Activated T-helper 2 cell treated with anti-CD3 and anti-CD28 coated beads, Interferon-gamma antibody, Interleukin-2, Interleukin-4, amounts not matched to agents 10 μg/mL and 5 μg/mL and 100 μg/mL, durations not matched to agents 14 hours and 24 hours and 36 hours (primary cell): ENCODE measurements at regions not wholly inside any gene's neighbourhood (a gene's known extent, or its start where the extent isn't known, plus 50 kb on each side); places are given as distances from the start of the nearest gene placed in this dataset.

ENCODE experiments used
- DNase-seq: peaks from one replicate; pipeline ENCODE4 v3.0.0; 2021; ENCODE audit warnings: low spot score
- H3K27ac Mint-ChIP-seq: one replicate; pipeline ENCODE4 v1.8.0; 2021; ENCODE audit warnings: mixed read lengths
- H3K27me3 Mint-ChIP-seq: one replicate; pipeline ENCODE4 v1.8.0; 2021; ENCODE audit warnings: low read depth, mixed read lengths
- H3K36me3 Mint-ChIP-seq: one replicate; pipeline ENCODE4 v1.8.0; 2021; ENCODE audit warnings: low read depth, mixed read lengths
- H3K4me1 Mint-ChIP-seq: one replicate; pipeline ENCODE4 v1.8.0; 2021; ENCODE audit warnings: low read depth, mixed read lengths
- H3K4me3 Mint-ChIP-seq: one replicate; pipeline ENCODE4 v1.8.0; 2021; ENCODE audit warnings: low read depth, mild to moderate bottlenecking, moderate library complexity, mixed read lengths
- H3K9me3 Mint-ChIP-seq: one replicate; pipeline ENCODE4 v1.8.0; 2021; ENCODE audit warnings: mixed read lengths
- intact Hi-C: fragments of 100-400 bp; cut with micrococcal nuclease; formaldehyde crosslinking; loops from one replicate; pipeline ENCODE4 v1.15.1; 2023

DNA sequence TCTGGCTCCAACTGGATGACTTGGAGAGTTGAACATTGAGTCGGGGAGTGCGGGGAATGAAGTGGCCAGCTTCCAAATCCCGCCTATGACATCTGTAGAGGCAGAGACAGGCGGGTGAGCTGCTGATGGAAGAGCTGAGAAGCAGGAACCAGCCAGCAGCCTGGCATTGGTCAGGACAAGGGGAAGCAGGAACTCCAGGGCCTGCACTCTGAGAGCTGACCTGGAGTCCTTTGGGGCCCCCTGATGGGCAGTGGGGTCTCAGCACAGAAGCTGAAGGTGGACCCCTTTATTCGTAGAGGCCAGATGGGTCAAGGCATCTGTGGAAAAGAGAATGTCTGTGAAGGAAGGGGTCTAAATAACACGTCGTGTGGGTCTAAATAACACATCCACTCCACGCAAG, 57.0 kb downstream of the SEC61G start:
- Mint-ChIP-seq H3K27ac (no peak overlapping the region), H3K36me3 (no peaks in the 10 kb centered on the region), H3K27me3 (no peaks in the 10 kb centered on the region), H3K4me3 (no peak overlapping the region), H3K4me1 (no peaks in the 10 kb centered on the region), H3K9me3 (peaks cover under 1% of the 10 kb centered on the region)
- DNase-seq: no peak
- intact Hi-C loops: no loop called here

DNA sequence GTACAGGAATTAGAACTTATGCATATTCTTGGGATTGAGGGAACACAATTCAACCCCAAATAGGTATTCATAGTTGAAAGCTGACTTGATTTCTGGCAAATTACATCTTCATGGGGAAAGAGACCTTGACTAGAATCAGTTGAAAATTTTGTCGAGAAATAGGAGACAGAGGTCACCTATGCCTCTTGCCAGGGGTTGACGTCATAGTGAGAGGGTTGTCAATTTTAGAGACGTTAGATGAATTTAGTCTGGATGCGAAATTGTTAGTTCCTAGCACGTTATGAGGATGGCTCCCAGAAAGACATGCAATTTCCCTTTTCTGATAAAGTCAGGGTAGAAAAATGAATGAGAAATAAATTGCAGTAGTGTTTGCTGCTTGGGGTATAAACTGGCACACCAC, 59.3 kb downstream of the SEC61G start:
- H3K27me3 Mint-ChIP-seq: no peaks in the 10 kb centered on the region
- no peaks in the 10 kb centered on the region for H3K9me3 Mint-ChIP-seq
- H3K4me1 Mint-ChIP-seq: no peaks in the 10 kb centered on the region
- no peak overlapping the region for H3K4me3 Mint-ChIP-seq
- DNase-seq: no peak
- intact Hi-C loops: no loop called here
- H3K27ac Mint-ChIP-seq: no peak overlapping the region
- no peaks in the 10 kb centered on the region for H3K36me3 Mint-ChIP-seq

DNA sequence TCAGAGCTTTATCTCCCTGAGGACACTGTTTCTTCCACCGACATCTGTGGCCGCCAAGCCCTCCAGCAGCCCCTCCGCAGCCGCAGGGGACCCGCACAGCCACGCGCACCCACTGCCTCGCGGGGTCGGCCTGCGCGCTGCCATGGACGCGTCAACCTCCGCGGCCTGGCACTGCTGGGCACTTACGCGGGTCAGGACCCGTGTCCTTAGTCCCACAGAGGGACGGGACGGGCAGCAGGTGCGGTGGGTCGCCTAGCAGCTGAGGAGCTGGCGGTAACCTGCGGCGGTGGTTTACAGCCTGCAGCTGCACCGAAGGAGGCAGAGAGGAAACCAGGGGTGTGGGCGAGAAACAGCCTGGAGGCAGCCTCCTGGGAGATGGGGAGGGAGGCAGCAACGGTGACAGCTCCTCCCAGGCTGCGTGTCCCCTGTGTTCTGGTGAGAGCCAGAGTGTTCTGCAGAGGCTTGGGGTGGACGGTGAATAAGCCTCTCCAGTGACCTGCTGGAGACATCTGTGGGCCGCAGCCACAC, 61.3 kb downstream of the SEC61G start:
- Mint-ChIP-seq H3K9me3 (no peaks in the 10 kb centered on the region), H3K4me3 (no peak overlapping the region), H3K36me3 (no peaks in the 10 kb centered on the region), H3K4me1 (no peaks in the 10 kb centered on the region), H3K27me3 (no peaks in the 10 kb centered on the region), H3K27ac (no peak overlapping the region)
- DNase-seq: no peak
- intact Hi-C loops: no loop called here

DNA sequence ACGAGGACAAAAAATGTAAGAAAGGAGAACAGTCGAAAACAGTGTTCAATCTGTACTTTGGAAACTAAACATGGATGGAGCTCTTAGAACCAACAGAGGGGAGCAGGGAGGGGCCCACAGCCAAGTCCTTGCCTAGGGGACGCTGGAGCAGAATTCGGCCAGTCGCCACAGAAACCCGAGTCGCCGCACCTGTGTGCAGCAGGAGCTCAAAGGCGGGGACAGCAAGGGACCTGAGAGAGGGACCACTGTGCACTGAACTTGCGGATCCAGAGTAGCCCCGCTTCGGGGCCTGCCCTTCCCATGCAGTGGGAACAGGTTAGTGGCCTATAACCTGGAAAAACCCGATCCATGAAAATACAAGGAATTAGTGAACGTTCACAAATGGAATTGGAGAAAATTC, 68.1 kb downstream of the SEC61G start:
- H3K27me3 Mint-ChIP-seq: no peaks in the 10 kb centered on the region
- no peak overlapping the region for H3K4me3 Mint-ChIP-seq
- no peak overlapping the region for H3K27ac Mint-ChIP-seq
- no peaks in the 10 kb centered on the region for H3K36me3 Mint-ChIP-seq
- no peak for DNase-seq
- H3K9me3 Mint-ChIP-seq: no peaks in the 10 kb centered on the region
- intact Hi-C loops: no loop called here
- no peaks in the 10 kb centered on the region for H3K4me1 Mint-ChIP-seq

DNA sequence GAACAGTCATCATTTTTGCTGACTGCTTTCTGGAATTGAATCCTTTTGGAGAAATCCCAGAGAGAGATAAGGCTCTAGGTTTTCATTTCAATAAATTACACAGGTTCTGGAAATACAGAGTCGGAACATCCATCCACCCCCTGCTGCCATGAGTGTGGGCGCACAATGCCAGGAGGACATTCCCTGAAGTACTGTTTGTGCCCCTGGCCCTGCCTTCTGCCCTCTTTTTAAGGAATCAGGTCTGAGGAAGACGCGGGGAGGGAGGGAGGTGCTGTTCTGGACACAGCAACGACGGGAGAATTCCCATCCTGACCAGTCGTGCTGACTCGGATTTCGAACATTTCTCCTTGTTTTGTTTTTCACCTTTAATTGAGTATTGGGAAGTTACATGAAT, 69.0 kb downstream of the SEC61G start:
- no peak for DNase-seq
- Mint-ChIP-seq H3K27ac (no peak overlapping the region), H3K4me3 (no peak overlapping the region), H3K36me3 (no peaks in the 10 kb centered on the region), H3K27me3 (no peaks in the 10 kb centered on the region), H3K4me1 (no peaks in the 10 kb centered on the region), H3K9me3 (peaks cover under 1% of the 10 kb centered on the region)
- intact Hi-C loops: no loop called here

DNA sequence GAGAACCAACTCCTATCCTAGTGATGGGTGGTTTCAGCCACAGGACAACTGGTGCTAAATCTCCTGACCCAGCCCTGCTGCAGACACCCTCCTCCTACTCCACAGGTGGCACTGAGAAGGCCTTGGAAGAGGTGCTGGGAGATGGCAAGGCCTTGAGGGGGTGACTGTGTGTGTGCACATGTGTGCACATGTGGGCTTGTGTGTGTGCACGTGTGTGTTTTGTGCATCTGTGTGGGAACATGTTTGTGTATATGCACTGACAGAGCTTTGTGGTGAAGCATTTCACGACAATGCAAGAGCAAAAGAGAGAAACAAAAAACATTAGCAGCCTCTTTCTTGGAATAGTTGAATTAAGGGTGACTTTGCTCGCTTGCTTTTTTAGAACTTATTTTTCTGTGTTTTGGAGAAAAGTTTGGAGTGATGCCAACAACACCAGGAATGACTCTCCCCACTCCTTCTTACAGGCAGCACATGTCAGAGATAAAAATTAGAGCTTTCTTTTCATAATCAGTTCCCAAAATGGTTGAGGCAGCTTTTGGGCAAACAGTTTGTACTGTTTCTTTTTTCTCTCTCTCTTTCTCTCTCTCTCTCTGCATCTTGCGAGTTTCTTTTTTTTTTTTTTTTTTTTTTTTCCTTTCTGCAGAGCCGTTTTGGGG, 69.5 kb downstream of the SEC61G start:
- Mint-ChIP-seq H3K4me1 (no peaks in the 10 kb centered on the region), H3K9me3 (peaks cover 6% of the 10 kb centered on the region), H3K27me3 (no peaks in the 10 kb centered on the region), H3K4me3 (no peak overlapping the region), H3K27ac (no peak overlapping the region), H3K36me3 (no peaks in the 10 kb centered on the region)
- intact Hi-C loops: no loop called here
- no peak for DNase-seq

DNA sequence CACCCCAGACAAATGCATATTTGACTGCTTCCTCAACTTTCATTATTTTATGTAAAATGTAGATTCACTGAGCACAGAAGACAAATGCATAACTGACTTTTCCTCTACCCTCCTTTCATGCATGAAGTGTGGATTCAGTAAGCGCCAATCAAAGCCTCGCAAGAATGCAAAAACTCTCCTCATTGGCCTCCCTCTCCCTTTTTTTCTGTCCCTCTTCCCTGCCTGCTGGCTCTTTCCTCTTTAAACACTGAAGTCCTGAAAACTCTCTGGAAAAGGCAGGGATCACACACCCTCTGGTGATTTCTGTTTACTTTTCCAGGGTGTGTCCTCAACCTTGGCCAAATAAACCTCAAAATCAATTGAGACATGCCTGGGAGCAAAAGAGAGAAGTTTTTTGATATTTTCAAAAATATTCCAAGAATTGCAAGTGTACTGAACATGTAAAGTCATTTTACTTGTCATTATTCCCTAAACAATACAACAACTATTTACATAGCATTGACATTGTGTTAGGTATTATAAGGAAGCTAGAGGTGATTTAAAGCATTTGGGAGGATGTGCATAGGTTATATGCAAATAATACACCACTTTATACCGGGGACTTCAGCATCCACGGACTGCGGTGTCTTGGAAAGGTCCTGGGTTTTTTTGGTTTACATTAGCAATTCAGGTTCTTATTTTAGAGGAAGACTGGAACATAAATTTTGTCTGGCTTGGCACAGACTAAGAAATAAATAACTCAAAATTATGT, 71.4 kb downstream of the SEC61G start:
- Mint-ChIP-seq H3K36me3 (no peaks in the 10 kb centered on the region), H3K27me3 (no peaks in the 10 kb centered on the region), H3K27ac (no peak overlapping the region), H3K9me3 (peaks cover 8% of the 10 kb centered on the region), H3K4me1 (no peaks in the 10 kb centered on the region), H3K4me3 (no peak overlapping the region)
- intact Hi-C loops: no loop called here
- DNase-seq: no peak

DNA sequence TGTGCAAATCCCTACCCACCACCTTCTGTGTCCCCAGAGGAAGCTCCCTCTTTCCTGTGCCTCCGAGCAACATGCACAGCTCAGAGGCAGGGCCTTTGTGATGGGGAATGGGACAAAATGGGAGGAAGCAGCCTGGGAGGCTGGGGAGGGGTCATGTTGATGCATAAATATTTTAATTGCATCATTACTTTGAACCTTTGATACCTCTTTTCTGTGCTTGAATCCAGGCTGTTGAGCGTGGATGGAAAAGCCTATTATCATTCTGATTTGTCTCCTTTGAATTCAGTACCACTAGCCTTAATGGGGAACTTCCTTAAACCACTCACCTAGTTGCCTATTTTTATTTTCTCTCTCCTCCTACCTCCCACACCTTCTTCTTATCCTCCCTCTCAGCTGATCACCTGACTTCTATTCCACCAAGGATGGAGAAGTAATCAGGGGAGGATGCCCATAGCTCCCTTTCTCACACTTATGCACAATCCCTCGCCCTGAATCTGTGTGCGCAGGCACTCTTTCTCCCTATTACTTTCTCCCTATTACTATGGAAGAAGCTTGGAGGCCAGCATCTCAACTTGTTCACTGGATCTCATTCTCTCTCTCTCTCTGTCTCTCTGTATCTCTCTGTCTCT, 78.5 kb downstream of the SEC61G start:
- Mint-ChIP-seq H3K4me3 (no peak overlapping the region), H3K9me3 (peaks cover 8% of the 10 kb centered on the region), H3K4me1 (no peaks in the 10 kb centered on the region), H3K27me3 (no peaks in the 10 kb centered on the region), H3K36me3 (no peaks in the 10 kb centered on the region), H3K27ac (no peak overlapping the region)
- intact Hi-C loops: no loop called here
- DNase-seq: no peak

DNA sequence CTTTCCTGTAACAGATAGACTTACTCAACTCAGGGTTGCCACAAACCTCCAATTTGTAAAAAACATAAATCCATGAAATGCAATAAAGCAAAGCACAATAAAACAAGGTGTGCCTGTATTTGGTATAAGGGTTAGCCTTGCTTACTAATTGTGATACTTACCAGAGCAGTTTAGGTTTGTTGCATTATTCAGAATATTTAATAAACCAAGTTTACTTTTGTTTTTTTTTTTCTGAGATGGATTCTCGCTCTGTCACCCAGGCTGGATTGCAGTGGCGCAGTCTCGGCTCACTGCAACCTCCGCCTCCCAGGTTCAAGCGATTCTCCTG, 79.6 kb downstream of the SEC61G start:
- Mint-ChIP-seq H3K27ac (no peak overlapping the region), H3K9me3 (peaks cover 1% of the 10 kb centered on the region), H3K4me3 (no peak overlapping the region), H3K4me1 (no peaks in the 10 kb centered on the region), H3K36me3 (no peaks in the 10 kb centered on the region), H3K27me3 (no peaks in the 10 kb centered on the region)
- intact Hi-C loops: no loop called here
- DNase-seq: no peak

DNA sequence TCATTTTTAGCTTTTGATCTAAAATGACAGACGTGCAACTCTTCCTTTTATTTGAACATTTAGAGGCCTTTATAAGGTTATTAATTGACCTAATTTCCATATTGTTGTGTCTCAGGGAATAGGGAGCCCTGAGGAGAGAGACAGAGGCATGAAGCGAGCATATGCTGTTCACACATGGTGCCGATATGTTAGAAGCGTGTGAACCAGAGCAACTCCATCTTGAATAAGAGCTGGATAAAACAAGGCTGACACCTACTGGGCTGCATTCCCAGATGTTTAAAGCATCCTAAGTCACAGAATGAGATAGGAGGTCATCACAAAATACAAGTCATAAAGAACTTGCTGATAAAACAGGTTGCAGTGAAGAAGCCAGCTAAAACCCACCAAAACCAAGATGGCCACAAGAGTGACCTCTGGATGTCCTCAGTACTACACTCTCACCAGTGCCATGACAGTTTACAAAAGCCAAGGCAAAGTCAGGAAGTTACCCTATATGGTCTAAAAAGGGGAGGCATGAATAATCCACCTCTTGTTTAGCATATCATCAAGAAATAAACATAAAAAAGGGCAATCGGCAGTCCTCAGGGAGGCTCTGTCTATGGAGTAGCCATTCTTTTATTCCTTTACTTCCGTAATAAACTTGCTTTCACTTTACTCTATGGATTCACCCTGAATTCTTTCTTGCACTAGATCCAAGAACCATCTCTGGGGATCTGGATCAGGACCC, 80.1 kb downstream of the SEC61G start:
- H3K27me3 Mint-ChIP-seq: no peaks in the 10 kb centered on the region
- H3K27ac Mint-ChIP-seq: no peak overlapping the region
- H3K36me3 Mint-ChIP-seq: no peaks in the 10 kb centered on the region
- H3K9me3 Mint-ChIP-seq: no peaks in the 10 kb centered on the region
- intact Hi-C loops: no loop called here
- H3K4me1 Mint-ChIP-seq: no peaks in the 10 kb centered on the region
- H3K4me3 Mint-ChIP-seq: no peak overlapping the region
- no peak for DNase-seq

DNA sequence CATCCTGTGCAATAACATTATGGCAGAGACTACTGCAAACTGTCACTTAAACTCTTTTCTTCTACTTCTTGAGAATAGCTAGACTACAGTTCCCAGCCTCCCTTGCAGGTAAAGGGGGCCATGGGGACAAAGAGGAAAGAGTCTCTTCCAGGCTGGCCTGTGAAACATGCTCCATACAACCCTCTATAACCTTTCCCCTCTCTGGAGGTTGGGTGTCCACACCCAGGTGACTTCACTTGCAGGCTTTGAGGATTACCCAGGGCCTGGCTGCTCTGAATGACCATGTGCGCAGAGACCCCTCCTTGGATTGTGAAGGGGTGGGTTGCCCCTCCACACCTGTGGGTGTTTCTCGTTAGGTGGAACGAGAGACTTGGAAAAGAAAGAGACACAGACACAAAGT, 84.1 kb downstream of the SEC61G start:
- no peaks in the 10 kb centered on the region for H3K4me1 Mint-ChIP-seq

DNA sequence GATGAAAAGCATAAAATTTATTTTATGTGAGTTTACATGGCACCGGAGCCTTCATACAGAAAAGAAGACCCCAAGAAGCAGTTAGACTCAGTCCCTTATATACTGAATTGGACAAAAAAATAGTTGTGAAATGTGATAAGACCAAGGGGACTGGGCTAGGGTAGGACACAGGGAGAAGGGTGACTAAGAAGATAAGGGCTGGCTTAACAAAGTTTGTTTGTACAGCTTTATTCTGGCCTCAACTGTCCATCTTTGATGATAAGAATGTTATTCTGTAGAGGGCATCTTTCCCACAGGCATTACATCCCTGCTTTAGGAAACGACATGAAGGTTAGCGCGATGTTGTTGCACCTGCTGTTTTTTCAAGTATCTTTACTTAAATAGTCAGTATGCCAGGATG, 86.5 kb downstream of the SEC61G start:
- H3K4me1 Mint-ChIP-seq: no peaks in the 10 kb centered on the region
- intact Hi-C loops: no loop called here
- no peak for DNase-seq
- no peaks in the 10 kb centered on the region for H3K27me3 Mint-ChIP-seq
- no peak overlapping the region for H3K4me3 Mint-ChIP-seq
- no peaks in the 10 kb centered on the region for H3K9me3 Mint-ChIP-seq
- no peak overlapping the region for H3K27ac Mint-ChIP-seq
- no peaks in the 10 kb centered on the region for H3K36me3 Mint-ChIP-seq

More for the DNA sequence above, 84.1 kb downstream of the SEC61G start:
- H3K27me3 Mint-ChIP-seq: no peaks in the 10 kb centered on the region
- DNase-seq: no peak
- no peak overlapping the region for H3K4me3 Mint-ChIP-seq
- H3K36me3 Mint-ChIP-seq: no peaks in the 10 kb centered on the region
- intact Hi-C loops: no loop called here
- no peaks in the 10 kb centered on the region for H3K9me3 Mint-ChIP-seq
- no peak overlapping the region for H3K27ac Mint-ChIP-seq
